GM19238 (cell line): ENCODE measurements at regions not wholly inside any gene's neighbourhood (a gene's known extent, or its start where the extent isn't known, plus 50 kb on each side); places are given as distances from the start of the nearest gene placed in this dataset.

Source experiments
- DNase-seq: peaks from one replicate; pipeline ENCODE4 v3.0.0; 2011; ENCODE audit warnings: low spot score; ENCODE audit not compliant: insufficient read length

- no peak for DNase-seq
Measured at GRCh38 chr5:125316915-125317535, 570.6 kb upstream of the ZNF608 start.

DNA sequence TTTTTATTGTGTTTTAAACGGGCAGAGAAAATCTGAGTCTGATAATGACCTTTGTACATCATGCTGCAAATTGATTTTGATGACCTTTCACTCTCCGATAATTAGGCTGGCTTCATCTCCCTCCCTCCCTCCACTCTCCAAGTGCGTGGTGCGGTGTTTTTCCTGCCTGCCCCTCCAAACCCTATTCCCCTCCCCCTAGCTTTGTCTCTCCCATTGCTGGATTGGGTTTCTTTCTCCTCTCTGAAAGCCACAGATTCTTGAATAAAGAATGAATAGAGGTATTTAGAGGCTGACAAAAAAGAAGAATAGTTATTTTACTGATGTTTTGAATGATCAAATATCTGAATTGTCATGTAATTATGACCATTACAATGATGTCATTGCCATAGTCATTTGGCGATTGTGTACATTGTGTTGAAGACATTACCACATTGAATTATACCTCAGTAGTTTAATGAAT lies 571.1 kb upstream of the ZNF608 start:
- no peak for DNase-seq

DNA sequence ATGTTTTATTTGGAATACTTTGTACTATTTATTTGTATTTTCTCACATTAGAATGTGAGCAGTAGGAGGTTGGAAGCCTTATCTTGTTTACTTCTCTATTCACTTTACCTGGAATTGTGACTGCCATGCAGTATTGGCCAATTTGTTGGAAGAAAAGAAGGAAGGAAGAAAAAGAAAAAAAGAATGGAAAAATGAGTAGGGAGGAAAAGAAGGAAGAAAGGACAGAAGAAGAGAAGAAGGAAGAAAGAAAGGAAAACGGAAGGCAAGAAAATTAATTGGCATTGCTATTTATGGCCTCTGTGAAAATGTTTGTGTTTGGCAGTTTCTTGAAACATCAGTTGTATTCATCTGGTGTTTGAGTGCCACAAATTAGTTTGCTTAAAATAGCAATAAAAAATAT lies 575.2 kb upstream of the ZNF608 start:
- DNase-seq = no peak

DNA sequence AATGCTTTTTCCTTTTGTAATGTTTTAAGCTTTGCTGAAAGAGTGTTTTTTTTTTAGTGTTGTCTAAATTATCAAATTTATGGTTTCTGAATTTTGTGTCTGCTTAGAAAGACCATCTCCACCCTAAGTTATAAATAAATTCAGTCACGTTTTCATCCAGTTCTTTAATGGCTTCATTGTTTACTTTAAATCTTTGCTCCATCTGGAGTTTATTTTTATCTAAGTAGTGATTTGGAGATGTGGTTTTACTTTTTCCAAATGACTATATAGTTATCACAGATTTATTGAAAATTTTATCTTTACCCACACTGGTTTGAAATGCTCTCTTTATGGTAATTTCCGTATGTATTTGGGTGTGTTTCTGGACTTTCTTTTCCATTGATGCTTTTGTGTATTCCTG lies 577.2 kb upstream of the ZNF608 start:
- DNase-seq = no peak

- DNase-seq = no peak
Measured at GRCh38 chr5:125325488-125326149, 579.2 kb upstream of the ZNF608 start.

DNA sequence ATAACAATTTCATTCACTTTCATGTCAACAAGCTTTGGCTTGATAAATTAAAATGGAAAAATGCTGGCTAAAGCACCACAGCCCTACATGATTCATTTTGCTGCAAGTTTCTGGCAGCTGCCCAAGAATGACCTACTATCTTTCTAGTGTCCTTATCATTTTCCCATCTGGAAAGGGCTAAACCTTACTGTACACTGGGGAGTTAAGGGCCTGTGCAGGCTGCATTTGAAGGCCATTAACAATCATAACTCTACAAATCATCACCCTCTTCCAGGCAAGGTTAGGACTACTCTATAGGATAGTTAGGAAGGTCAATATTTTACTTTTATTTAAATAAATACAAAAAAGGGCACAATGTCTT lies 579.7 kb upstream of the ZNF608 start:
- no peak for DNase-seq

GRCh38 chr5:125327676-125328075 lies 581.2 kb upstream of the ZNF608 start:
- no peak for DNase-seq

- DNase-seq = no peak
Measured at GRCh38 chr5:125331987-125332598, 585.7 kb upstream of the ZNF608 start.

- DNase-seq = no peak
Measured at GRCh38 chr5:125333416-125333815, 587.0 kb upstream of the ZNF608 start.

DNA sequence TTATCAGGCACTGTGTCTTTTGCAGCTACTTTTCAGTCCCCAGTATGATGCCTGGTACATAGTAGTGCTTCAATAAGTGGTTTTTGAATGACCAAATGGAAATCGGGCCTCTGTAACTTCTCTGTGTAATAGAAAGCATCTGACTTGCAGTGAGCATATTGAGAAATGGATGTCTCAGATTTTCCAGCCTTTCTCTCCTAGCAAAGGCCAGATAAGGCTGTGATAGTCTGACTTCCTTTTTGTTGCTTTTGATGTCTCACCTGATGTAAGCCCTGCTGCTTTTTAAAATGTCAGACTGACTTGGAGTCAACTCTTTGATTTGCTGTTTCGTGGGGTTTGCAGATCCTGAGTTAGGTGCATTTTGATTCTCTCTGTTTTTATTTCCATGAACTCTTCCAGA lies 590.0 kb upstream of the ZNF608 start:
- no peak for DNase-seq

- DNase-seq = no peak
Measured at GRCh38 chr5:125337294-125337693, 590.9 kb upstream of the ZNF608 start.

GRCh38 chr5:125338440-125339174 lies 592.2 kb upstream of the ZNF608 start:
- DNase-seq = no peak

DNA sequence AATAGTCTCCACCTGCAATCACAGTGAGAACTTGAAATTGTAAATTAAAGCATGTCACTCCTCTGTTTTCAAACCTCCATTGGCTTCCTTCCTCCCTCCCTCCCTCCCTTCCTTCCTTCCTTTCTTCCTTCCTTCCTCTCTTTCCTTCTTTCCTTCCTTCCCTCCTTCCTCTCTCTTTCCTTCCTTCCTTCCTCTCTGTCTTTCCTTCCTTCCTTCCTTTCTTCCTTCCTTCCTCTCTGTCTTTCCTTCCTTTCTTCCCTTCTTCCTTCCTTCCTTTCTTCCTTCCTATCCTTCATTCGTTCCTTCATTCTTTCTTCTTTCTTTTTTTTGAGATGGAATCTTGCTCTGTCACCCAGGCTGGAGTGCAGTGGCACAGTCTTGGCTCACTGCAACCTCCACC lies 595.0 kb upstream of the ZNF608 start:
- DNase-seq = no peak

- no peak for DNase-seq
Measured at GRCh38 chr5:125343015-125343414, 596.6 kb upstream of the ZNF608 start.

DNA sequence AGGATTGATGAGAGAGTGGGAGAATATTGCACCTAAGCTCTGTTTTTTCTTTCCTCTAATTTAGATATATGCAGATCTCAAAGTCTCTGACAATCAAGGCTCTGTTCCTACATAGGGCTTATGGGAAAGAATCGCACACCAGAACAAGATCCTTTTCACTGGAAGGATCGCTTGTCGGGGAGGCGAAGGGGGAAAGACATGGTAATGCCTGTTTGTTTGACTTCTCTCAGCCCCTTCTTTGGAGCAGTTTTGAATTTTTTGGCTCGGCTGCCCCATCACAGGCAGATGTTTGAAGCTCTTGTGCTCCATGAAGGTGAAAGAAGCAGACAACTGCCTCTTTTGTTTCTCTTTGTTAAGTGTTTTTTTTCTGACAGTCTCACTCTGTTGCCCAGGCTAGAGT lies 599.9 kb upstream of the ZNF608 start:
- DNase-seq = no peak

DNA sequence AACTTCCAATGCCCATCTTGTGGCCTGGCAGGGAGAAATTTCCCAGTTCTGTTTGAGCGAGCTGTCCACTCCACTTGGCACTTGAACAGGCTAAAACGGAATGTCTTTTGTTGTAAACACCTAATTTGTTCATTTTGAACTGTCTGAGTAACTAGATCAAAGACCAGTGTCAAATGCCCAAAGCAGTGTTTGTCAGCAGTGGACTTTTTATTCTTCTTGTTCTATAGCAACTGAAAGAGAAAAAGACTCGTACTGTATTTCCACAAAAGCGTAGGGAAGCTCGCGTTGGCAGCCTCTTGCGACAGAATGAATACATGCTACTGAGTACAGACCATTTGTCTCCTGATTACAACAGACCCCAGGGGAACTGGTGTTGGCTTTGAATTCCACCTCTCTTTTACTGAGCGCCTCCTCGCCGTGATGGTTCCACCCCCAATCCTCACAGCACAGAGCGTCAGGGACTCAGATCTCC lies 601.8 kb upstream of the ZNF608 start:
- no peak for DNase-seq

GRCh38 chr5:125348936-125349831 lies 602.7 kb upstream of the ZNF608 start:
- DNase-seq = no peak

- no peak for DNase-seq
Measured at GRCh38 chr5:125357660-125358059, 611.2 kb upstream of the ZNF608 start.

DNA sequence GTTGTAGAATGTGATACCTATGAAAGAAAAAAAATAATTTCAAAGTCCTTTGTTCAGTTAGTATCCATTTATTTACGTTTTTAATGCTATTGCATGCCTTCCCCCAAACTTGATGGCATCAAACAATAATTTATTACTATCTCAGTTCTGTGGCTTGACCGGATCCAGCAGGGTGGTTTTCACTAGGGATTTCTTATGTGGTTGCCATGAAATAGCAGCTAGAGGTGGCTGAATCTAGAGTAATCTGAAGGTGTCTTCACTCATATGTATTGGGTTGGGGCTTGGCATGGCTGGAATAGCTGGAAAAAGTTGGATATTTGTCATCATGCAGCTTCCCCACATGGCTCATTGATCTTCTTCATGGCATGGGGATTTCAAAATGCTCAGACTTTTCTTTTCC lies 619.3 kb upstream of the ZNF608 start:
- DNase-seq = no peak

GRCh38 chr5:125367702-125368101 lies 621.3 kb upstream of the ZNF608 start:
- no peak for DNase-seq
